IMR-90 (cell line): ENCODE measurements at regions not wholly inside any gene's neighbourhood (a gene's known extent, or its start where the extent isn't known, plus 50 kb on each side); places are given as distances from the start of the nearest gene placed in this dataset.

ENCODE experiments used
- ATAC-seq: fragments of 200-7000 bp; cut with Tn5 transposase; 2 replicates; pipeline ENCODE4 v1.9.1; 2020; ENCODE audit warnings: low read depth, mild to moderate bottlenecking, moderate library complexity
- BruUV-seq: library from RNA; stranded (reverse); fragments of 400-500 nt; replicated peaks from 2 replicates; lab custom pipeline; 2021; lab: Mats Ljungman, UMichigan
- CTCF ChIA-PET: fragments of 300-600 bp; formaldehyde crosslinking; extraction: SDS; loops from one replicate; lab custom pipeline; 2021; ENCODE audit warnings: antibody characterized with exemption; lab: Yijun Ruan, JAX
- POLR2A ChIA-PET: fragments of 300-600 bp; sonication (Branson Sonifier 250); formaldehyde crosslinking; loops from one replicate; lab custom pipeline; 2022; ENCODE audit warnings: antibody characterized with exemption; ENCODE audit not compliant: unreplicated experiment; lab: Charles Lee
- DNase-seq: peaks from one replicate; pipeline ENCODE4 v3.0.0; 2013
- H2AFZ ChIP-seq: replicated peaks from 2 replicates; pipeline ENCODE3; 2013; ENCODE audit warnings: low read length, mild to moderate bottlenecking; ENCODE audit not compliant: poor library complexity
- H2AK5ac ChIP-seq: 2 replicates; pipeline ENCODE4 v1.6.1; 2013; ENCODE audit warnings: low read depth, low read length, inconsistent platforms
- H2AK9ac ChIP-seq: replicated peaks from 2 replicates; pipeline ENCODE3; 2013; ENCODE audit warnings: mild to moderate bottlenecking, low read depth, low read length, moderate library complexity; ENCODE audit not compliant: poor library complexity
- H2BK120ac ChIP-seq: 2 replicates; pipeline ENCODE4 v1.6.1; 2013; ENCODE audit warnings: low read depth, low read length, inconsistent platforms
- H2BK15ac ChIP-seq: 3 replicates; pipeline ENCODE4 v1.6.1; 2013; ENCODE audit warnings: low read depth, low read length, inconsistent platforms
- H2BK20ac ChIP-seq: 2 replicates; pipeline ENCODE4 v1.6.1; 2013; ENCODE audit warnings: low read depth, mild to moderate bottlenecking, inconsistent platforms, low read length, moderate library complexity
- H2BK5ac ChIP-seq: 2 replicates; pipeline ENCODE4 v1.6.1; 2013; ENCODE audit warnings: mild to moderate bottlenecking, low read depth, low read length, inconsistent platforms; ENCODE audit not compliant: poor library complexity, severe bottlenecking
- H3K14ac ChIP-seq: replicated peaks from 2 replicates; pipeline ENCODE4 v1.6.1; 2013; ENCODE audit warnings: low read depth, low read length, inconsistent platforms
- H3K18ac ChIP-seq: 2 replicates; pipeline ENCODE4 v1.6.1; 2013; ENCODE audit warnings: low read depth, low read length, control low read depth
- H3K23ac ChIP-seq: 2 replicates; pipeline ENCODE4 v1.6.1; 2013; ENCODE audit warnings: low read depth, low read length, inconsistent platforms
- H3K27ac ChIP-seq: 2 replicates; pipeline ENCODE4 v1.5.1; 2013; ENCODE audit warnings: mild to moderate bottlenecking, control low read depth, low read length; ENCODE audit not compliant: insufficient read depth
- H3K27me3 ChIP-seq: 2 replicates; pipeline ENCODE4 v1.6.1; 2013; ENCODE audit warnings: low read length; ENCODE audit not compliant: control insufficient read depth, insufficient read depth
- H3K36me3 ChIP-seq: 2 replicates; pipeline ENCODE4 v1.6.1; 2013; ENCODE audit warnings: low read length, mixed read lengths; ENCODE audit not compliant: control insufficient read depth, insufficient read depth
- H3K4ac ChIP-seq: 2 replicates; pipeline ENCODE4 v1.6.1; 2013; ENCODE audit warnings: low read depth, low read length, inconsistent platforms
- H3K4me1 ChIP-seq: 2 replicates; pipeline ENCODE4 v1.6.1; 2013; ENCODE audit warnings: low read length, mixed read lengths; ENCODE audit not compliant: control insufficient read depth, insufficient read depth
- H3K4me2 ChIP-seq: 2 replicates; pipeline ENCODE4 v1.6.1; 2013; ENCODE audit warnings: low read depth, mild to moderate bottlenecking, control low read depth, low read length, moderate library complexity
- H3K4me3 ChIP-seq: 2 replicates; pipeline ENCODE4 v1.5.1; 2013; ENCODE audit warnings: low read depth, mild to moderate bottlenecking, control low read depth, low read length, moderate library complexity; ENCODE audit not compliant: insufficient read depth
- H3K56ac ChIP-seq: 2 replicates; pipeline ENCODE4 v1.6.1; 2013; ENCODE audit warnings: low read length, inconsistent platforms; ENCODE audit not compliant: insufficient read depth; ENCODE audit errors: extremely low read depth
- H3K79me1 ChIP-seq, 2 experiments: 2 replicates each; pipeline ENCODE4 v1.6.1; 2013; ENCODE audit warnings: low read length in 2 of 2, inconsistent platforms in 1 of 2, low read depth in 1 of 2
- H3K9ac ChIP-seq: 2 replicates; pipeline ENCODE4 v1.6.1; 2013; ENCODE audit warnings: low read depth, low read length, control low read depth
- H3K9me1 ChIP-seq: 2 replicates; pipeline ENCODE4 v1.6.1; 2013; ENCODE audit warnings: low read length, inconsistent platforms; ENCODE audit not compliant: insufficient read depth
- H3K9me3 ChIP-seq: 2 replicates; pipeline ENCODE4 v1.6.1; 2013; ENCODE audit warnings: low read length; ENCODE audit not compliant: control insufficient read depth, insufficient read depth
- H4K20me1 ChIP-seq: 2 replicates; pipeline ENCODE4 v1.6.1; 2013; ENCODE audit warnings: low read length, inconsistent platforms; ENCODE audit not compliant: insufficient read depth
- H4K5ac ChIP-seq: 2 replicates; pipeline ENCODE4 v1.6.1; 2013; ENCODE audit warnings: mild to moderate bottlenecking, low read depth, low read length, control low read depth
- H4K8ac ChIP-seq, 2 experiments: 2 replicates each; pipeline ENCODE4 v1.6.1; 2013; ENCODE audit warnings: low read depth in 2 of 2, low read length in 2 of 2, control low read depth in 1 of 2, inconsistent platforms in 1 of 2
- H4K91ac ChIP-seq: 2 replicates; pipeline ENCODE4 v1.6.1; 2013; ENCODE audit warnings: low read depth, low read length, inconsistent platforms; ENCODE audit not compliant: insufficient read depth
- CHD1 ChIP-seq: IDR thresholded peaks from 2 replicates; pipeline ENCODE4 v1.6.1; 2012; ENCODE audit warnings: low read depth, low read length, improper control_type of control experiment
- CTCF ChIP-seq: conservative IDR thresholded peaks from 2 replicates; pipeline ENCODE4 v1.5.1; 2012; ENCODE audit warnings: mild to moderate bottlenecking, low read depth, low read length, improper control_type of control experiment
- MAFK ChIP-seq: IDR thresholded peaks from 2 replicates; pipeline ENCODE4 v1.6.1; 2012; ENCODE audit warnings: low read depth, low read length, improper control_type of control experiment
- SMC3 ChIP-seq: fragments of 150-350 bp; IDR thresholded peaks from 2 replicates; pipeline ENCODE4 v1.6.1; 2016; ENCODE audit warnings: low read depth, mild to moderate bottlenecking, antibody characterized with exemption, low read length, moderate library complexity
- WGBS, 2 experiments: methylation state at CpG; one replicate each; pipeline versions ENCODE4 v1.1.5 to v1.1.7; 2013; ENCODE audit warnings: missing lambda C conversion rate in 2 of 2; ENCODE audit not compliant: insufficient read length in 1 of 2; ENCODE audit errors: extremely low coverage in 2 of 2; 5-methylcytosine and 5-hydroxymethylcytosine counted together
- dilution Hi-C: fragments of 300-500 bp; cut with HindIII; formaldehyde crosslinking; loops from one replicate; pipeline ENCODE4 v1.14.3; 2018; ENCODE audit warnings: low sequenced_read_pairs; ENCODE audit not compliant: unreplicated experiment
- in situ Hi-C: fragments of 300-500 bp; cut with MboI; formaldehyde crosslinking; loops from 3 replicates; pipeline ENCODE4 v1.14.3; 2019; ENCODE audit warnings: low sequenced_read_pairs, inconsistent platforms, mixed read lengths
- intact Hi-C: fragments of 100-400 bp; cut with micrococcal nuclease; formaldehyde crosslinking; loops from 2 replicates; pipeline ENCODE4 v1.10.0; 2022

- Histone ChIP-seq H4K5ac (peak overlapping the region; percentile 43; the same call in 1 of the 2 replicates), H3K56ac (no peak overlapping the region; the same call in 1 of the 2 replicates), H2AFZ (peak overlapping the region; percentile 71), H3K79me1 (no peaks in the 10 kb centered on the region), H3K36me3 (no peaks in the 10 kb centered on the region), H3K4ac (peak overlapping the region; percentile 59; the same call in 1 of the 2 replicates), H3K18ac (peak overlapping the region; percentile 45), H2BK5ac (peak overlapping the region; percentile 40), H3K9me3 (peaks cover 22% of the 10 kb centered on the region), H4K91ac (peak overlapping the region; percentile 55; the same call in 1 of the 2 replicates), H4K8ac (peak overlapping the region; percentile 36 to 68; a peak in 3 of 4 replicates), H4K20me1 (no peaks in the 10 kb centered on the region), H3K27ac (no peak overlapping the region; the same call in 1 of the 2 replicates), H2BK20ac (peak overlapping the region; percentile 36; the same call in 1 of the 2 replicates), H3K4me2 (no peak overlapping the region), H2BK120ac (peak overlapping the region; percentile 60; the same call in 1 of the 2 replicates), H3K9me1 (peaks cover 2% of the 10 kb centered on the region; the same call in 1 of the 2 replicates), H2AK9ac (no peak overlapping the region), H3K9ac (no peak overlapping the region), H3K14ac (peak overlapping the region; percentile 71), H2AK5ac (peak overlapping the region; percentile 11; the same call in 1 of the 2 replicates), H3K23ac (no peak overlapping the region; the same call in 1 of the 2 replicates), H3K4me1 (peaks cover 4% of the 10 kb centered on the region; the same call in 1 of the 2 replicates), H2BK15ac (0 out of 3 replicates have a peak overlapping the region, but pooled peaks have one; percentile 52), H3K27me3 (no peaks in the 10 kb centered on the region), H3K4me3 (no peak overlapping the region)
- POLR2A ChIA-PET, result no interaction called here
- DNase-seq (peak; percentile 89), ATAC-seq (no peak; the same call in 1 of the 2 replicates)
- no TSS peak for BruUV-seq
- no peak for TF ChIP-seq SMC3
- no peak for TF ChIP-seq CTCF
- no peak for TF ChIP-seq CHD1
- peak; percentile 51 for TF ChIP-seq MAFK
- 17% methylated on average over 1 of the region's 4 CpGs; no CpG with 5 or more reads in 1 of the 2 experiments for WGBS, 2 experiments
- in situ Hi-C loops, result no loop called here
- CTCF ChIA-PET, result no interaction called here
- intact Hi-C loops, result no loop called here
- dilution Hi-C loops, result no loop called here
Measured at GRCh38 chr6:4381381-4381780, 246.0 kb upstream of the ECI2 start.
